H1 (cell line): ENCODE measurements at regions not wholly inside any gene's neighbourhood (a gene's known extent, or its start where the extent isn't known, plus 50 kb on each side); places are given as distances from the start of the nearest gene placed in this dataset.

ENCODE experiments used
- E2F6 ChIP-seq: IDR thresholded peaks from 2 replicates; pipeline ENCODE4 v1.6.1; 2012; ENCODE audit warnings: inconsistent platforms

- no peak for TF ChIP-seq E2F6
These were observed 54.3 kb upstream of the VSTM5 start (continued) for GRCh38 chr11:93904716-93905115.
